HCT116 (cell line): ENCODE measurements at regions not wholly inside any gene's neighbourhood (a gene's known extent, or its start where the extent isn't known, plus 50 kb on each side); places are given as distances from the start of the nearest gene placed in this dataset.

Experiments used
- ATAC-seq: fragments of 200-7000 bp; cut with Tn5 transposase; 2 replicates; pipeline ENCODE4 v1.9.1; 2020; ENCODE audit warnings: mild to moderate bottlenecking, moderate library complexity
- BruUV-seq: library from RNA; stranded (reverse); fragments of 400-500 nt; replicated peaks from 2 replicates; lab custom pipeline; 2021; lab: Mats Ljungman, UMichigan
- CTCF ChIA-PET: fragments of 300-600 bp; sonication (Branson Sonifier 250); formaldehyde crosslinking; loops from one replicate; lab custom pipeline; 2021; ENCODE audit warnings: antibody characterized with exemption; lab: Charles Lee
- POLR2A ChIA-PET: fragments of 300-600, 350-600 bp; sonication (Branson Sonifier 250); formaldehyde crosslinking; loops from one replicate; lab custom pipeline; 2021; ENCODE audit warnings: antibody characterized with exemption; lab: Charles Lee
- RAD21 ChIA-PET, 2 experiments: fragments of 300-600 bp; sonication (Branson Sonifier 250); formaldehyde crosslinking; loops; one replicate each; lab custom pipeline; 2023; ENCODE audit warnings: low total read pairs in 2 of 2; ENCODE audit not compliant: uncharacterized antibody in 2 of 2, unreplicated experiment in 2 of 2, low non-redundant PET in 1 of 2; lab: Charles Lee
- DNase-seq: peaks from one replicate; pipeline ENCODE4 v3.0.0-alpha.2; 2010; ENCODE audit warnings: low read depth, low spot score
- H2AFZ ChIP-seq: fragments of 200-600 bp; shearing (Covaris generic), sonication (generic); 2 replicates; pipeline ENCODE4 v1.6.1; 2017; ENCODE audit warnings: low read depth, mixed run types, mixed read lengths, antibody characterized with exemption, low read length; ENCODE audit not compliant: poor library complexity, severe bottlenecking
- H3K27ac ChIP-seq: 2 replicates; pipeline ENCODE4 v1.5.1; 2012; ENCODE audit warnings: low read depth, low read length
- H3K27me3 ChIP-seq: fragments of 200-600 bp; sonication (generic); 2 replicates; pipeline ENCODE4 v1.6.1; 2016; ENCODE audit warnings: mixed run types, low read length, mixed read lengths; ENCODE audit not compliant: insufficient read depth
- H3K36me3 ChIP-seq, 2 experiments: fragments of 200-500 bp in 1 of 2; fragments of 200-600 bp in 1 of 2; sonication (Bioruptor generic) in 1 of 2; sonication (generic) in 1 of 2; 2 replicates each; pipeline versions ENCODE4 v1.5.1 to v1.6.1; 2014 to 2016; ENCODE audit warnings: low read length in 2 of 2, inconsistent platforms in 1 of 2, mixed read lengths in 1 of 2, mixed run types in 1 of 2; ENCODE audit not compliant: insufficient read depth in 2 of 2, control insufficient read depth in 1 of 2
- H3K4me1 ChIP-seq, 2 experiments: fragments of 200-600 bp in 1 of 2; sonication (generic) in 1 of 2; 2 replicates each; pipeline versions ENCODE4 v1.5.1 to v1.6.1; 2012 to 2017; ENCODE audit warnings: low read length in 2 of 2, inconsistent platforms in 1 of 2, mild to moderate bottlenecking in 1 of 2, mixed read lengths in 1 of 2, mixed run types in 1 of 2, moderate library complexity in 1 of 2; ENCODE audit not compliant: insufficient read depth in 2 of 2, control insufficient read depth in 1 of 2
- H3K4me2 ChIP-seq: fragments of 200-600 bp; sonication (generic); 2 replicates; pipeline ENCODE4 v1.6.1; 2017; ENCODE audit warnings: mixed run types, low read length, mixed read lengths
- H3K4me3 ChIP-seq, 2 experiments: fragments of 200-600 bp in 1 of 2; sonication (generic) in 1 of 2; replicated peaks in 1 of 2; 2 replicates each; pipeline ENCODE4 v1.5.1; 2011 to 2016; ENCODE audit warnings: low read length in 2 of 2, control low read depth in 1 of 2, low read depth in 1 of 2, mild to moderate bottlenecking in 1 of 2, mixed read lengths in 1 of 2, mixed run types in 1 of 2
- H3K79me2 ChIP-seq: fragments of 200-600 bp; sonication (generic); 2 replicates; pipeline ENCODE4 v1.6.1; 2017; ENCODE audit warnings: mild to moderate bottlenecking, mixed run types, low read length, moderate library complexity, mixed read lengths; ENCODE audit not compliant: insufficient read depth
- H3K9ac ChIP-seq: fragments of 200-600 bp; sonication (generic); 2 replicates; pipeline ENCODE4 v1.6.1; 2016; ENCODE audit warnings: low read length, mixed read lengths
- H3K9me2 ChIP-seq: fragments of 200-600 bp; sonication (generic), shearing (Covaris generic); 2 replicates; pipeline ENCODE4 v1.6.1; 2017; ENCODE audit warnings: mixed run types, mild to moderate bottlenecking, moderate library complexity; ENCODE audit not compliant: insufficient read depth
- H3K9me3 ChIP-seq, 2 experiments: fragments of 200-500 bp in 1 of 2; fragments of 200-600 bp in 1 of 2; sonication (Bioruptor generic) in 1 of 2; sonication (generic) in 1 of 2; 2 replicates each; pipeline ENCODE4 v1.6.1; 2014 to 2017; ENCODE audit warnings: low read length in 2 of 2, mixed read lengths in 2 of 2, inconsistent platforms in 1 of 2, low read depth in 1 of 2, mild to moderate bottlenecking in 1 of 2, mixed run types in 1 of 2, moderate library complexity in 1 of 2; ENCODE audit not compliant: control insufficient read depth in 1 of 2, insufficient read depth in 1 of 2
- H4K20me1 ChIP-seq: fragments of 200-600 bp; sonication (generic), shearing (Covaris generic); 2 replicates; pipeline ENCODE4 v1.6.1; 2017; ENCODE audit warnings: mixed run types, mild to moderate bottlenecking, moderate library complexity; ENCODE audit not compliant: insufficient read depth
- CBX3 ChIP-seq: IDR thresholded peaks from 2 replicates; pipeline ENCODE4 v1.6.1; 2012; ENCODE audit warnings: low read depth
- CEBPB ChIP-seq: IDR thresholded peaks from 2 replicates; pipeline ENCODE4 v1.6.1; 2012; ENCODE audit warnings: low read depth
- EGR1 ChIP-seq: IDR thresholded peaks from 2 replicates; pipeline ENCODE4 v1.6.1; 2012; ENCODE audit warnings: low read depth
- ELF1 ChIP-seq: IDR thresholded peaks from 2 replicates; pipeline ENCODE4 v1.6.1; 2012; ENCODE audit warnings: low read depth, borderline replicate concordance
- EZH2 ChIP-seq: fragments of 200-600 bp; sonication (generic); IDR thresholded peaks from 2 replicates; pipeline ENCODE4 v1.6.1; 2017; ENCODE audit warnings: antibody characterized with exemption, mixed run types
- FOSL1 ChIP-seq: IDR thresholded peaks from 2 replicates; pipeline ENCODE4 v1.6.1; 2012; ENCODE audit warnings: low read depth
- JUND ChIP-seq: IDR thresholded peaks from 2 replicates; pipeline ENCODE4 v1.6.1; 2012
- POLR2A ChIP-seq: IDR thresholded peaks from 2 replicates; pipeline ENCODE4 v1.7.0; 2011; ENCODE audit warnings: borderline replicate concordance; ENCODE audit not compliant: insufficient read depth, insufficient read length; ENCODE audit errors: extremely low read depth
- POLR2AphosphoS5 ChIP-seq: IDR thresholded peaks from 2 replicates; pipeline ENCODE4 v1.6.1; 2011; ENCODE audit warnings: mild to moderate bottlenecking, low read depth, low read length, moderate library complexity
- RAD21 ChIP-seq: IDR thresholded peaks from 2 replicates; pipeline ENCODE4 v1.6.1; 2012; ENCODE audit warnings: low read depth, mild to moderate bottlenecking
- SIN3A ChIP-seq: IDR thresholded peaks from 2 replicates; pipeline ENCODE4 v1.6.1; 2012; ENCODE audit warnings: low read depth
- SRF ChIP-seq: IDR thresholded peaks from 2 replicates; pipeline ENCODE4 v1.6.1; 2012; ENCODE audit warnings: low read depth
- TCF7L2 ChIP-seq: IDR thresholded peaks from 2 replicates; pipeline ENCODE4 v1.7.0; 2011; ENCODE audit warnings: borderline replicate concordance, inconsistent platforms; ENCODE audit not compliant: insufficient read depth, insufficient read length; ENCODE audit errors: extremely low read depth
- YY1 ChIP-seq: IDR thresholded peaks from 2 replicates; pipeline ENCODE4 v1.6.1; 2011; ENCODE audit warnings: low read length, low read depth, moderate library complexity, mild to moderate bottlenecking; ENCODE audit not compliant: insufficient replicate concordance; ENCODE audit errors: extremely low read depth
- ZFX ChIP-seq: fragments of 450-650 bp; IDR thresholded peaks from 2 replicates; pipeline ENCODE4 v1.6.1; 2017
- intact Hi-C: fragments of 100-400 bp; cut with micrococcal nuclease; formaldehyde crosslinking; loops from 2 replicates; pipeline ENCODE4 v1.10.0; 2022
- TF ChIP-seq, protein P1 (sequence below): IDR thresholded peaks from 2 replicates; pipeline ENCODE4 v1.6.1; 2011; ENCODE audit warnings: mild to moderate bottlenecking, low read length, moderate library complexity; ENCODE audit not compliant: insufficient replicate concordance; ENCODE audit errors: extremely low read depth
- TF ChIP-seq, protein P2 (sequence below), 3 experiments: fragments of 200-600 bp in 1 of 3; sonication (generic) in 1 of 3; IDR thresholded peaks in 2 of 3; conservative IDR thresholded peaks in 1 of 3; 2 replicates each; pipeline ENCODE4 v1.5.1; 2012 to 2017; ENCODE audit warnings: low read depth in 2 of 3, low read length in 2 of 3, antibody characterized with exemption in 1 of 3, borderline replicate concordance in 1 of 3, control low read depth in 1 of 3, mild to moderate bottlenecking in 1 of 3, mixed read lengths in 1 of 3, mixed run types in 1 of 3, moderate library complexity in 1 of 3; ENCODE audit not compliant: insufficient read depth in 1 of 3
- TF ChIP-seq, protein P3 (sequence below): IDR thresholded peaks from 2 replicates; pipeline ENCODE4 v1.6.1; 2012
- TF ChIP-seq, protein P4 (sequence below): IDR thresholded peaks from 2 replicates; pipeline ENCODE4 v1.6.1; 2012; ENCODE audit warnings: low read depth

DNA sequence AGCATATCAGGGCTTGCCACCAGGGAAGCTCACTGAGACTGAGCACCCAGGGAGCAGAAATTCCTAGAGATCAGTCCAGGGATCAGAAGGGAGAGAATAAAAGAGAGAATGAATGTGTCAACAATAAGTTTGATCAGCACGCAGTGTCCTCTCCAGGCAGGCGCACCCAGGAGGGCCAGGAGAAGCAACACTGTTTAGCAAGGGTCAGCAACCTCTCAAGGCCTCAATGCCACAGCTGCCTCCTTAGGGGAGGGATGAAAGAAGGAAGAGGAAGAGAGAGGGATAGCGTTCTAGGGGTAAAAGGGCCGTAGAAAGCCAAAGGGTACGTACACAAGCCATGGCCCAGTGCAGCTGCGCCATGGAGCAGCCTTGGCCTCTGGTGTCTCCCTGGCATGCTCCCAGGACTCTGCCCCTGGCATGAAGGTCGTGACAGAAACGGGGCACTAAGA is 399.8 kb downstream of the SHQ1 start:
- Histone ChIP-seq H3K4me2 (peak overlapping the region; percentile 14; the same call in 1 of the 2 replicates), H3K36me3 (no peaks in the 10 kb centered on the region), H2AFZ (no peak overlapping the region), H3K4me1 (peaks cover 12 to 33% of the 10 kb centered on the region in 2 experiments), H3K79me2 (peaks cover 33% of the 10 kb centered on the region), H3K9ac (no peak overlapping the region), H3K27me3 (no peaks in the 10 kb centered on the region), H3K9me3 (no peaks in the 10 kb centered on the region), H3K4me3 (no peak overlapping the region), H4K20me1 (peaks cover 8% of the 10 kb centered on the region; the same call in 1 of the 2 replicates), H3K9me2 (no peaks in the 10 kb centered on the region), H3K27ac (no peak overlapping the region)
- ATAC-seq (no peak), DNase-seq (no peak)
- TF ChIP-seq JUND = no peak
- TF ChIP-seq SRF = no peak
- no peak for TF ChIP-seq SIN3A
- TF ChIP-seq, protein P1, sequence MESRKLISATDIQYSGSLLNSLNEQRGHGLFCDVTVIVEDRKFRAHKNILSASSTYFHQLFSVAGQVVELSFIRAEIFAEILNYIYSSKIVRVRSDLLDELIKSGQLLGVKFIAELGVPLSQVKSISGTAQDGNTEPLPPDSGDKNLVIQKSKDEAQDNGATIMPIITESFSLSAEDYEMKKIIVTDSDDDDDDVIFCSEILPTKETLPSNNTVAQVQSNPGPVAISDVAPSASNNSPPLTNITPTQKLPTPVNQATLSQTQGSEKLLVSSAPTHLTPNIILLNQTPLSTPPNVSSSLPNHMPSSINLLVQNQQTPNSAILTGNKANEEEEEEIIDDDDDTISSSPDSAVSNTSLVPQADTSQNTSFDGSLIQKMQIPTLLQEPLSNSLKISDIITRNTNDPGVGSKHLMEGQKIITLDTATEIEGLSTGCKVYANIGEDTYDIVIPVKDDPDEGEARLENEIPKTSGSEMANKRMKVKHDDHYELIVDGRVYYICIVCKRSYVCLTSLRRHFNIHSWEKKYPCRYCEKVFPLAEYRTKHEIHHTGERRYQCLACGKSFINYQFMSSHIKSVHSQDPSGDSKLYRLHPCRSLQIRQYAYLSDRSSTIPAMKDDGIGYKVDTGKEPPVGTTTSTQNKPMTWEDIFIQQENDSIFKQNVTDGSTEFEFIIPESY = no peak
- no peak for TF ChIP-seq ELF1
- no peak for TF ChIP-seq ZFX
- TF ChIP-seq POLR2A = no peak
- TF ChIP-seq, protein P2, sequence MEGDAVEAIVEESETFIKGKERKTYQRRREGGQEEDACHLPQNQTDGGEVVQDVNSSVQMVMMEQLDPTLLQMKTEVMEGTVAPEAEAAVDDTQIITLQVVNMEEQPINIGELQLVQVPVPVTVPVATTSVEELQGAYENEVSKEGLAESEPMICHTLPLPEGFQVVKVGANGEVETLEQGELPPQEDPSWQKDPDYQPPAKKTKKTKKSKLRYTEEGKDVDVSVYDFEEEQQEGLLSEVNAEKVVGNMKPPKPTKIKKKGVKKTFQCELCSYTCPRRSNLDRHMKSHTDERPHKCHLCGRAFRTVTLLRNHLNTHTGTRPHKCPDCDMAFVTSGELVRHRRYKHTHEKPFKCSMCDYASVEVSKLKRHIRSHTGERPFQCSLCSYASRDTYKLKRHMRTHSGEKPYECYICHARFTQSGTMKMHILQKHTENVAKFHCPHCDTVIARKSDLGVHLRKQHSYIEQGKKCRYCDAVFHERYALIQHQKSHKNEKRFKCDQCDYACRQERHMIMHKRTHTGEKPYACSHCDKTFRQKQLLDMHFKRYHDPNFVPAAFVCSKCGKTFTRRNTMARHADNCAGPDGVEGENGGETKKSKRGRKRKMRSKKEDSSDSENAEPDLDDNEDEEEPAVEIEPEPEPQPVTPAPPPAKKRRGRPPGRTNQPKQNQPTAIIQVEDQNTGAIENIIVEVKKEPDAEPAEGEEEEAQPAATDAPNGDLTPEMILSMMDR (IDR thresholded peaks at IDR 0.05 in 2 of 3, conservative IDR thresholded peaks at IDR 0.05 in 1 of 3; ENCODE audit: borderline replicate concordance in 1 of 3, insufficient read depth in 1 of 3, low read depth in 2 of 3, low read length in 2 of 3) = no peak
- no peak for TF ChIP-seq POLR2AphosphoS5
- TF ChIP-seq RAD21 = no peak
- TF ChIP-seq FOSL1 = no peak
- no peak for TF ChIP-seq YY1
- TF ChIP-seq EZH2 = no peak
- no peak for TF ChIP-seq TCF7L2
- TF ChIP-seq, protein P3, sequence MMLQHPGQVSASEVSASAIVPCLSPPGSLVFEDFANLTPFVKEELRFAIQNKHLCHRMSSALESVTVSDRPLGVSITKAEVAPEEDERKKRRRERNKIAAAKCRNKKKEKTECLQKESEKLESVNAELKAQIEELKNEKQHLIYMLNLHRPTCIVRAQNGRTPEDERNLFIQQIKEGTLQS = no peak
- no peak for TF ChIP-seq EGR1
- TF ChIP-seq, protein P4, sequence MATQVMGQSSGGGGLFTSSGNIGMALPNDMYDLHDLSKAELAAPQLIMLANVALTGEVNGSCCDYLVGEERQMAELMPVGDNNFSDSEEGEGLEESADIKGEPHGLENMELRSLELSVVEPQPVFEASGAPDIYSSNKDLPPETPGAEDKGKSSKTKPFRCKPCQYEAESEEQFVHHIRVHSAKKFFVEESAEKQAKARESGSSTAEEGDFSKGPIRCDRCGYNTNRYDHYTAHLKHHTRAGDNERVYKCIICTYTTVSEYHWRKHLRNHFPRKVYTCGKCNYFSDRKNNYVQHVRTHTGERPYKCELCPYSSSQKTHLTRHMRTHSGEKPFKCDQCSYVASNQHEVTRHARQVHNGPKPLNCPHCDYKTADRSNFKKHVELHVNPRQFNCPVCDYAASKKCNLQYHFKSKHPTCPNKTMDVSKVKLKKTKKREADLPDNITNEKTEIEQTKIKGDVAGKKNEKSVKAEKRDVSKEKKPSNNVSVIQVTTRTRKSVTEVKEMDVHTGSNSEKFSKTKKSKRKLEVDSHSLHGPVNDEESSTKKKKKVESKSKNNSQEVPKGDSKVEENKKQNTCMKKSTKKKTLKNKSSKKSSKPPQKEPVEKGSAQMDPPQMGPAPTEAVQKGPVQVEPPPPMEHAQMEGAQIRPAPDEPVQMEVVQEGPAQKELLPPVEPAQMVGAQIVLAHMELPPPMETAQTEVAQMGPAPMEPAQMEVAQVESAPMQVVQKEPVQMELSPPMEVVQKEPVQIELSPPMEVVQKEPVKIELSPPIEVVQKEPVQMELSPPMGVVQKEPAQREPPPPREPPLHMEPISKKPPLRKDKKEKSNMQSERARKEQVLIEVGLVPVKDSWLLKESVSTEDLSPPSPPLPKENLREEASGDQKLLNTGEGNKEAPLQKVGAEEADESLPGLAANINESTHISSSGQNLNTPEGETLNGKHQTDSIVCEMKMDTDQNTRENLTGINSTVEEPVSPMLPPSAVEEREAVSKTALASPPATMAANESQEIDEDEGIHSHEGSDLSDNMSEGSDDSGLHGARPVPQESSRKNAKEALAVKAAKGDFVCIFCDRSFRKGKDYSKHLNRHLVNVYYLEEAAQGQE = no peak
- TF ChIP-seq CEBPB = no peak
- TF ChIP-seq CBX3 = no peak
- ChIA-PET POLR2A (no interaction called here), CTCF (interaction anchor here (1.0 kb wide), 1 partner anchor 208 kb away, joined by 3 read pairs; no protein-coding TSS in a partner anchor), RAD21 (no interaction called here)
- intact Hi-C loops = loop anchor here (10.0 kb wide), 1 partner anchor 366 kb away; no protein-coding TSS in a partner anchor
- no TSS peak for BruUV-seq
